Activated CD4-positive, alpha-beta memory T cell treated with anti-CD3 and anti-CD28 coated beads, Interleukin-2, amount 10 ng/mL, durations not matched to agents 7 days and 5 days (primary cell): ENCODE measurements at regions not wholly inside any gene's neighbourhood (a gene's known extent, or its start where the extent isn't known, plus 50 kb on each side); places are given as distances from the start of the nearest gene placed in this dataset.
"Not testable (repeated sequence)": the region's sequence is repeated elsewhere in the genome, so short reads cannot be mapped to it uniquely, and the experiment has no call there.

Source experiments
- CTCF ChIA-PET: fragments of 350-600 bp; sonication (Branson Sonifier 250); formaldehyde crosslinking; loops from one replicate; lab custom pipeline; 2021; ENCODE audit warnings: antibody characterized with exemption, inconsistent platforms; lab: Charles Lee
- POLR2A ChIA-PET: fragments of 350-600 bp; sonication (Branson Sonifier 250); formaldehyde crosslinking; loops from one replicate; lab custom pipeline; 2021; ENCODE audit warnings: antibody characterized with exemption; lab: Charles Lee
- DNase-seq: peaks from one replicate; pipeline ENCODE4 v3.0.0-alpha.2; 2020
- H3K27ac Mint-ChIP-seq: one replicate; pipeline ENCODE4 v1.8.0; 2021; ENCODE audit warnings: mild to moderate bottlenecking, mixed read lengths
- H3K27me3 Mint-ChIP-seq: one replicate; pipeline ENCODE4 v1.8.0; 2021; ENCODE audit warnings: mixed read lengths
- H3K36me3 Mint-ChIP-seq: one replicate; pipeline ENCODE4 v1.8.0; 2021; ENCODE audit warnings: low read depth, mixed read lengths
- H3K4me1 Mint-ChIP-seq: one replicate; pipeline ENCODE4 v1.8.0; 2021; ENCODE audit warnings: mixed read lengths
- H3K4me3 Mint-ChIP-seq: one replicate; pipeline ENCODE4 v1.8.0; 2021; ENCODE audit warnings: mild to moderate bottlenecking, mixed read lengths
- H3K9me3 Mint-ChIP-seq: one replicate; pipeline ENCODE4 v1.8.0; 2021; ENCODE audit warnings: mixed read lengths

GRCh38 chr2:234898534-234899053, 53.2 kb upstream of the SH3BP4 start:
- H3K27ac Mint-ChIP-seq: no peak overlapping the region
- no peaks in the 10 kb centered on the region for H3K9me3 Mint-ChIP-seq
- ChIA-PET CTCF (no interaction called here), POLR2A (no interaction called here)
- H3K4me1 Mint-ChIP-seq: no peaks in the 10 kb centered on the region
- no peak overlapping the region for H3K4me3 Mint-ChIP-seq
- no peak for DNase-seq
- H3K27me3 Mint-ChIP-seq: no peaks in the 10 kb centered on the region
- no peaks in the 10 kb centered on the region for H3K36me3 Mint-ChIP-seq

GRCh38 chr2:234888442-234888841, 63.4 kb upstream of the SH3BP4 start:
- H3K9me3 Mint-ChIP-seq, H3K27me3 Mint-ChIP-seq, H3K4me1 Mint-ChIP-seq, H3K36me3 Mint-ChIP-seq, POLR2A ChIA-PET, CTCF ChIA-PET, DNase-seq: not testable (repeated sequence)
- Mint-ChIP-seq H3K4me3 (peak overlapping the region; percentile 51), H3K27ac (peak overlapping the region; percentile 26)

GRCh38 chr2:234887195-234887594, 64.6 kb upstream of the SH3BP4 start:
- H3K9me3 Mint-ChIP-seq: no peaks in the 10 kb centered on the region
- H3K36me3 Mint-ChIP-seq: no peaks in the 10 kb centered on the region
- ChIA-PET POLR2A (no interaction called here), CTCF (no interaction called here)
- no peak overlapping the region for H3K27ac Mint-ChIP-seq
- no peaks in the 10 kb centered on the region for H3K4me1 Mint-ChIP-seq
- no peak for DNase-seq
- H3K27me3 Mint-ChIP-seq: no peaks in the 10 kb centered on the region
- H3K4me3 Mint-ChIP-seq: no peak overlapping the region

- Mint-ChIP-seq H3K36me3 (no peaks in the 10 kb centered on the region), H3K9me3 (no peaks in the 10 kb centered on the region), H3K27me3 (no peaks in the 10 kb centered on the region), H3K4me3 (no peak overlapping the region), H3K27ac (no peak overlapping the region), H3K4me1 (peaks cover 7% of the 10 kb centered on the region)
- POLR2A ChIA-PET: no interaction called here
- no peak for DNase-seq
- CTCF ChIA-PET: no interaction called here
Measured at GRCh38 chr2:234885886-234886285, 65.9 kb upstream of the SH3BP4 start.

GRCh38 chr2:234885118-234885517, 66.7 kb upstream of the SH3BP4 start:
- ChIA-PET CTCF (interaction anchor here (0.8 kb wide), 1 partner anchor 10 kb away, joined by 3 read pairs; no protein-coding TSS in a partner anchor), POLR2A (no interaction called here)
- Mint-ChIP-seq H3K27ac (no peak overlapping the region), H3K9me3 (no peaks in the 10 kb centered on the region), H3K4me3 (no peak overlapping the region), H3K27me3 (no peaks in the 10 kb centered on the region), H3K4me1 (peaks cover 13% of the 10 kb centered on the region), H3K36me3 (no peaks in the 10 kb centered on the region)
- DNase-seq: no peak

GRCh38 chr2:234884591-234884990, 67.2 kb upstream of the SH3BP4 start:
- ChIA-PET CTCF (interaction anchor here (0.8 kb wide), 1 partner anchor 10 kb away, joined by 3 read pairs; no protein-coding TSS in a partner anchor), POLR2A (no interaction called here)
- no peaks in the 10 kb centered on the region for H3K36me3 Mint-ChIP-seq
- H3K4me3 Mint-ChIP-seq: no peak overlapping the region
- H3K9me3 Mint-ChIP-seq: no peaks in the 10 kb centered on the region
- H3K4me1 Mint-ChIP-seq: peaks cover 17% of the 10 kb centered on the region
- DNase-seq: no peak
- H3K27ac Mint-ChIP-seq: no peak overlapping the region
- no peaks in the 10 kb centered on the region for H3K27me3 Mint-ChIP-seq

GRCh38 chr2:234881413-234882241, 70.2 kb upstream of the SH3BP4 start:
- CTCF ChIA-PET: interaction anchor here (1.0 to 1.2 kb wide), 2 partner anchors 60 to 234 kb away, joined by 3 read pairs; no protein-coding TSS in a partner anchor
- Mint-ChIP-seq H3K27ac (no peak overlapping the region), H3K9me3 (no peaks in the 10 kb centered on the region), H3K27me3 (peaks cover 2% of the 10 kb centered on the region), H3K4me3 (no peak overlapping the region), H3K4me1 (peaks cover 23% of the 10 kb centered on the region), H3K36me3 (no peaks in the 10 kb centered on the region)
- POLR2A ChIA-PET: no interaction called here
- DNase-seq: peak; percentile 54

- peaks cover 23% of the 10 kb centered on the region for H3K4me1 Mint-ChIP-seq
- H3K9me3 Mint-ChIP-seq: no peaks in the 10 kb centered on the region
- ChIA-PET POLR2A (no interaction called here), CTCF (interaction anchor here (1.2 kb wide), 1 partner anchor 59 kb away, joined by 3 read pairs; no protein-coding TSS in a partner anchor)
- no peaks in the 10 kb centered on the region for H3K36me3 Mint-ChIP-seq
- peaks cover 8% of the 10 kb centered on the region for H3K27me3 Mint-ChIP-seq
- no peak overlapping the region for H3K27ac Mint-ChIP-seq
- no peak overlapping the region for H3K4me3 Mint-ChIP-seq
- DNase-seq: peak; percentile 24
Measured at GRCh38 chr2:234880551-234881211, 71.1 kb upstream of the SH3BP4 start.

GRCh38 chr2:234879671-234880455, 72.0 kb upstream of the SH3BP4 start:
- Mint-ChIP-seq H3K4me3 (no peak overlapping the region), H3K27ac (no peak overlapping the region), H3K36me3 (no peaks in the 10 kb centered on the region), H3K4me1 (peaks cover 23% of the 10 kb centered on the region), H3K9me3 (no peaks in the 10 kb centered on the region), H3K27me3 (peaks cover 11% of the 10 kb centered on the region)
- ChIA-PET POLR2A (no interaction called here), CTCF (no interaction called here)
- no peak for DNase-seq

GRCh38 chr2:234876621-234877020, 75.2 kb upstream of the SH3BP4 start:
- DNase-seq, CTCF ChIA-PET, H3K9me3 Mint-ChIP-seq, H3K27ac Mint-ChIP-seq, POLR2A ChIA-PET, H3K4me3 Mint-ChIP-seq, H3K36me3 Mint-ChIP-seq: not testable (repeated sequence)
- H3K4me1 Mint-ChIP-seq: peaks cover 23% of the 10 kb centered on the region
- H3K27me3 Mint-ChIP-seq: peaks cover 12% of the 10 kb centered on the region

GRCh38 chr2:234874347-234875046, 77.3 kb upstream of the SH3BP4 start:
- Mint-ChIP-seq H3K27ac (no peak overlapping the region), H3K9me3 (no peaks in the 10 kb centered on the region), H3K4me1 (peaks cover 5% of the 10 kb centered on the region), H3K4me3 (no peak overlapping the region), H3K36me3 (no peaks in the 10 kb centered on the region), H3K27me3 (peaks cover 17% of the 10 kb centered on the region)
- ChIA-PET POLR2A (no interaction called here), CTCF (interaction anchor here (1.0 kb wide), 1 partner anchor 11 kb away, joined by 3 read pairs; no protein-coding TSS in a partner anchor)
- DNase-seq: no peak

- Mint-ChIP-seq H3K27ac (no peak overlapping the region), H3K27me3 (peaks cover 14% of the 10 kb centered on the region), H3K9me3 (no peaks in the 10 kb centered on the region), H3K4me3 (no peak overlapping the region), H3K4me1 (no peaks in the 10 kb centered on the region), H3K36me3 (no peaks in the 10 kb centered on the region)
- no peak for DNase-seq
- POLR2A ChIA-PET: no interaction called here
- CTCF ChIA-PET: no interaction called here
Measured at GRCh38 chr2:234873828-234874173, 78.0 kb upstream of the SH3BP4 start.
